ENCODE measurements at regions not wholly inside any gene's neighbourhood (a gene's known extent, or its start where the extent isn't known, plus 50 kb on each side); places are given as distances from the start of the nearest gene placed in this dataset.

- TF ChIP-seq CTCF (IDR thresholded peaks at IDR 0.05; ENCODE audit: low read depth, low read length) (no peak), EZH2phosphoT487 (IDR thresholded peaks at IDR 0.05; ENCODE audit: low read depth) (no peak)
Observed at GRCh38 chr6:156647991-156648390, 129.2 kb upstream of the ARID1B start.
